T-helper 1 cell (primary cell): ENCODE measurements at regions not wholly inside any gene's neighbourhood (a gene's known extent, or its start where the extent isn't known, plus 50 kb on each side); places are given as distances from the start of the nearest gene placed in this dataset.
"Not testable (repeated sequence)": the region's sequence is repeated elsewhere in the genome, so short reads cannot be mapped to it uniquely, and the experiment has no call there.

Experiments
- DNase-seq, 5 donors: peaks; one replicate each; pipeline ENCODE4 v3.0.0-alpha.2; 2012 to 2020

DNA sequence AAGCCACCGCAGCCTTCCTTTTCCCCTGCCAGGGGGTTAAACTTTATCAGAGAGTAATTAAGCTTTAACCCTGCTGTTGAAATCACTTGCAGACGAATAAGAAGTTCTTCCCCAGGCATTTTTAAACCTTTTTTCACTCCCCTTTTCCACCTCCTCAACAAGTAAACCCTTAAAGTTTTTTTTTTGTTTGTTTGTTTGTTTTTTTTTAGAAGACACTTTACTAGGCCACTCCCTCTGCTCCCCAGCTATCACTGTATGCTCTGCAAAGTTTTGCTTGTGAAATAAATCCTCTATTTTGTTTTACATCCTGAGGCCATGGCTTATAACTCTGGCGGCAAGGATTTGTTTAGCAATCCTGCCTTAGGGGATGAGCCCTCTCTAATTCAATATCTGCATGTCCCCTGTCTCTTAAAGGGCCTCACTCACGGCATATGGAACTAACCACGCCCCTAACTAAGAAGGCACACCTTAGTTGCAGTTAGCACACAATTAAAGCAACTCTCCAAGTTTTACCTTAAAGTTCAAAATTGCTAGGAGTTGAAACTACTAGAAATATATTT is 1354.7 kb upstream of the LRRTM3 start:
- DNase-seq, result no peak

GRCh38 chr10:65581426-65582026 is 1344.3 kb upstream of the LRRTM3 start:
- DNase-seq, result no peak

GRCh38 chr10:65602182-65602865 is 1323.5 kb upstream of the LRRTM3 start:
- no peak for DNase-seq

GRCh38 chr10:65611592-65611991 is 1314.2 kb upstream of the LRRTM3 start:
- no peak for DNase-seq

DNA sequence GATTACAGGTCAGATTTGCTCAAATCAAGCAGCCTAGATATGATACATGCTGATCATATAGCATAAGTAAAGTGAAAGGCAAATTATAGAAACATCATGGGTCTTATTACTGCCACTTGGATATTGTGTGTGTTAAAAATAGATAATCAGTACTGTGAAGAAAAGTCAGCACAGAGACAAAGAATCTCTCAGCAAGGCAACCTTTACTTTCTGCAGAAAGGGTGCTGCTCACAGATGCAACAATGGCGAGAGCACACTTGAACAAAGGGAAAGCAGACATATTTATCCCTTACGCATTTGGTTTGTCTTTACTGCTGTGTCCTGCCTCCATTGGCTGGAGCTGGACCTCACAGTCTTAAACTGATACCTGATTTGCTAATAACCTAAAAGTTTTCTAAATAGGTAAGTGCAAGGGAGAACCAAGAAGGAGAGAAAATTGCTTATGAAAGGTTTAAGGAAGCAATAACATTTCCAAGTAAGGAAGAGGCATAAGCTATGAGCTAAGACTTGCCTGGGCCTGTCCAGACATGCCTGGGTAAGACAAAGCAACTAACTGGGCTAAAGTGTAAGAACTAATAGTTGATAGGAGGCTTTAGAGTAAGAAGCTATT is 1310.8 kb upstream of the LRRTM3 start:
- no peak for DNase-seq

DNA sequence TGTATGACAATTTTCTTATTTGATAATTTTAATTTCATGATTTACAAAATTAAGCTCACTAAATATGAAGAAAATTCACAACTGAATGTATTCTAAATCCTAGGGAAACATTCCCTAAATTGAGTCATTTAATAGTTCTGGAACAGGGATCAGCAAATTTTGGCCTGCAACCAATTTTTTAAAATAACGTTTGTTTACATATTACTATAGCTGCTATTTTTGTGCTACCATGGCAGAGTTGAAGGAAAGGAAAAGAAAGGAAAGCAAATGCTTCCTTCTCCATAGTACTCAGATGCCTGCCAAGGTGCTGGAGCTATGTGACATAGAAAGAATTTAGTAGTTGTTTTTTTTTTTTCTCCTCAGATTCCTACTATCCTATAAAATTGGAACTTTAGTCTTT is 1307.7 kb upstream of the LRRTM3 start:
- no peak for DNase-seq

- no peak for DNase-seq
These were observed 1305.3 kb upstream of the LRRTM3 start for GRCh38 chr10:65620404-65621048.

DNA sequence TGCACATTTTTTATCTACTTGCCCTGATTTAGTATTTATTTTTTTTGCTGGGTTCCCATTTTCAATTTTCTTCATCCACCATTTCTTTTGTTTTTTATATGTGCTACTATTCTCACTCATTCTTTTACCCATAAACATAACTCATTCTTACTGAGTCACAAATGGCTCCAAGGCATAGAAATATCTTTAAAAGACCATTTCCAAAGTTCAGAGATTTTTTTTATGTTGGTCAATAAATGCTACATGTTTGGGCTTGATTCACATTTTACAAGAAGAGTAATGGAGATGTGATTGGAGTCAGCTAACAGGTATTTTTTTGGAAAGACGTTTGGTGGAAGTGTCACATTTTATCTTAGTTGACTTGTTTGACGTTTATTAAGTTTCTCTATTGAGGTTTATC is 1303.2 kb upstream of the LRRTM3 start:
- DNase-seq, result no peak

DNA sequence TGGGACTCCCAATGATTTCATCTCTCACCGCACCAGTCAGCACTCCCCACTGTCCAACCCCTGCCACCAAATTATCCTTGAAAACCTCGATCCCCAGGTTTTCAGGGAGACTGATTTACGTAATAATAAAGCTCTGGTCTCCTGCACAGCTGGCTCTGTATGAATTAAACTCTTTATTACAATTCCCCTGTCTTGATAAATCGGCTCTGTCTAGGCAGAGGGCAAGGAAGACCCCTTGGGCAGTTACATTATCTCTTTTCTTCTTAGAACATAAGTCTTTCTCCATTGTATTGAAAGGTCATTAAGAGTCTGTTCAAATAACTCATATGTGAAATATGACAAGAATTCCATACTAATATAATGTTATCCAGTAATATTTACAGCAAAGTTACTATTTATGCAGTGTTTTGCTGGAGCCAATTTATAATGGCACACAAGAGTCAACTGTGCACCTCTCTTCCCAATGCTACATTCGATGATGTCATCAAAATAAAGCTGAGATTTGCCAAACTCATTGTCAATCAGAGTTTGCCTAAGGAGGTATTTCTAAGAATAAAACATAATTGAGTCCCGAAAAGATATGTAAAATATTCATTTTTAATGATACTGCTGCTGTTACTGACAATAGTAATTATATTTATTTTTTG is 1297.2 kb upstream of the LRRTM3 start:
- no peak for DNase-seq

DNA sequence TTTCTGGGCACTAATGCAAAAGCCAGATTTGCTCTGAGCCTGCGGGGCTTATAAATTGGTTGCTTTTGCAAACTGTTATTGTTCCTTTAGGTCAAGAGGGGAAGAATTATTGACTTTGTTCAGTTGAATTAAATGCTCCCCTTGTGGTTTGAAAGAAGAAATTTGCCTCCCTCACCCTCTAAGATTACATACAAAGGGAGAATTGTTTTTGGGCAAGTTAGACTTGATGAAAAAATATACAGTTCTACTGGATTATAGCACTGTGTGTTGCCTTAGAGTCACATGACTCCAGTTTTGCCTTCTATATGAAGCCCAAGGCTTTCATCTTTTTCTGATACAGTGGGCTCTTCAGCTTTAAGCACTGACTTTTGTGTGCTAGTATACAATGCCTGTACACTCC is 1265.8 kb upstream of the LRRTM3 start:
- DNase-seq, result no peak

DNA sequence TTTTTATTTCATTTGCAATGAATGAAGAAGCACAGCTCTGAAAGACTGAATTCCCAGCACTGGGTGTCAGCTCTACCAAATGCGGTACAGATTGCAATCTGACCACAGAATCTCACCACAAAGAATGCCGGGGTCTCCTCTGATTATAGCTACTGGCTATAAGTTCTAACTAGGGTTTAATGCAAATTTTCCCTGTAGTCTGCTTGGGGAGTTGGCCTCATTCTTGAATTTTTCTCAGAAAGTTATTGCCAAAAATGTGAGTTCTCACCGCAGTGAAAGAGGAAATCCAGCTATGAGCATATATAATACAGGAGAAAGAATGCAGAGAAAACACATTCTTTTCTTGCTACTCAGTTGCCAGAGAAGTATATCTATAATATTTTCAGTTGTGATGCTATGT is 1255.7 kb upstream of the LRRTM3 start:
- DNase-seq, result no peak

DNA sequence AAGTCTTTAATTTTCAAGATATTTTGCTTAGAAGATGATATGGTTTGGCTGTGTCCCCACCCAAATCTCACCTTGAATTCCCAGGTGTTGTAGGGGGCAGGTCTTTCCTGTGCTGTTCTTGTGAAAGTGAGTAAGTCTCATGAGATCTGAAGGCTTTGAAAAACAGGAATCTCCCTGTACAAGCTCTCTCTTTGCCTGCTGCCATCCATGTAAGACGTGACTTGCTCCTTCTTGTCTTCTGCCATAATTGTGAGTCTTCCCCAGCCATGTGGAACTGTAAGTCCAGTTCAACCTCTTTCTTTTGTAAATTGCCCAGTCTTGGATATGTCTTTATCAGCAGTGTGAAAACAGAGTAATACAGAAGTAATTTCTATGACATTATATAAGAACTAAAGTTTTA is 1255.2 kb upstream of the LRRTM3 start:
- DNase-seq, result not testable (repeated sequence)

DNA sequence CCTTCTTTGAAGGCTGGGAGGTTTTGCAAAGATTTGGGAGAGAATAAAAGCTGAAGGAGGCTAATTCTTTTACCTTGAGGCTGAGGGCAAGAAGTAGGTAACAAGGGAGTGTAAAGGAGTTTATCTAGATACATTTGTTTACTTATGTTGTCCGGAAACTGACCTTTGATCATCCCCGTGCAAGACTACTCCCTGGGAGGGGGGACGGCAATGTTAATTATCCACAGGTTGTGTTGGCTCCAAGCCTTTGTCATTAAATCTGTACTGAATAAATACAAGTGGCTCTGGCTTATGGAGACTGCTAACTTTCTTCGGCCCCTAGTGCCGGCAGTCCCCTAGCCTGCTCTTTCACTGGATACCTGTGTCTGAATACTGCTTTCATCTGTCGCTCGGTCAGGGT is 1250.6 kb upstream of the LRRTM3 start:
- no peak for DNase-seq

DNA sequence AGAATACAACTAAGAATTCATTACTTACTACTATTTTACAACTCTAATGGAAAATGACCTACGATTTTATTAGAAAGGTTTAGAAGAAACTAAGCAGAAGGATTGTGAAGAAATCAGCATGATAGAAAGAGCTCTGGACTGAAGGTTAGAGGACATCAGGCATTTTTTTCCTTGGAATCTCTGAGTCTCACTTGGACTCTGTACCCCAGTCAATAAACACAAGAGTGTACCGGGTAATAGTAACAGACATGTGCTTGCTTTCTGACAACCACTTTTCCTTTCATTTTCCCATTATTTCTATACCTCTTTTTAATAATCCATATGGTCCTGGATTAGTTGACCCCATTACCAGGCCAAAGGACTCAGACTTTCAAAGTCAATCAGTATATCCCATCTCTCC is 1240.9 kb upstream of the LRRTM3 start:
- DNase-seq, result no peak

DNA sequence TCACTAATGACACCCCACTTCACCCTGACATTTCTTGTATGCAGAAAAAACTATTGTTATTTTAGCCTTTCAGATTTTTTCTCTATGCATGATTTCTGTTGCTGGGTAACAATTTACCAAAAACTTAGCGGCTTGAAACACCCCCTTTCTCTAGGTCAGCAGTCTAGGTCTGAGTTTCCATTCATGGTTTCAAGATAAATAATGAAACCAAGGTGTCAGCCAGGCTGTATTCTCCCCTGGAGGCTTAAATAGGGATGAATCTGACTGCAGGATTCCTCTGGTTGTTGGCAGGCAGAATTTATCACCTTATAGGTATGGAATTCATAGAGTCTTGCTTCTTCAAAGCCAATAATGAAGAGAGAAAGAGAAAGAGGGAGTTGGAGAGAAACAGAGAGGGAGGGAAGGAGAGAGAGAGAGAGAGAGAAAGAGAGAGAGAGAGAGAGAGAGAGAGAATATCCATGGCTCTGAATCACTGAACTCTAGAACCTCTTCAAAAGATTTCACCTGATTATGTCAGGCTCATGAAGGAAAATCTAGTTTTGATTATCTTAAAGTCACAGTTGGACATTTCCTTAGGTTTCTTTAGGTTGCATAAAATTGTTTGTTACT is 1224.6 kb upstream of the LRRTM3 start:
- no peak for DNase-seq

GRCh38 chr10:65708057-65708456 is 1217.8 kb upstream of the LRRTM3 start:
- DNase-seq, result no peak

- no peak for DNase-seq
These were observed 1215.5 kb upstream of the LRRTM3 start for GRCh38 chr10:65710306-65710705.

DNA sequence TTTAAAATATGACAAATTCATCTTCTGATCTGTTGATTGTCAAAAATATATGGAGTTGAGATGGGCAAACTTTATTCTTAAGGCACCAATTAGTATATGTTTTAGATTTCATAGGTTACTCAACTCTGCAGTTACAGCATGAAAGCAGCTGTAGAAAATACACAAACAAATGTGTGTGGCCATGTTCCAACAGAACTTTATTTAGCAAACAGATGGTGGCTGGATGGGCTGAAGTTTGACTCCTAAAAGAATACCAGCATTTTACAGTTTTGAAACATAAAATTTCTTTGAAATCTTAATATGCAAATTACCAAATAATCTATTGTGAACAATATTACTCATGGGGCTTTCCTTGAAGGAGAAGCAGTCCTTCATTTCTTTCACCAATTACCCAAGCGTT is 1206.0 kb upstream of the LRRTM3 start:
- DNase-seq, result no peak

DNA sequence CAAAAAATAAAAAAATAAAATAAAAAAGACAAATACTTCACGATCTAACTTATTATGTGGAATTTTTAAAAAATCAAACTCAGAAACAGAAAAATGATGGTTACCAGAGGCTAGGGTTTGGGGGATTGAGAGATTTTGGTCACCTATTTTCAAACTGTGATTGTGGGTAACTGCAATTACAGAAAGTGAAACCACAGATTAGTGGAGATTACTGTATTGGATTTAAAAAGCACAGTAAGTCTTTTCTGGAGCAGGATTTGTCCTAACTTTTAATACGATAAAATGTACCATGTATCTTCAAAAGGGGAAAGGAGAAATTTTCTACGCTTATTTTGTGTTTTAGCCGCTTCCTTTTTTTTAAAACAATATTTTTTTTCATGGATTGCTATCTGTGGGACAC is 1204.9 kb upstream of the LRRTM3 start:
- DNase-seq, result no peak

DNA sequence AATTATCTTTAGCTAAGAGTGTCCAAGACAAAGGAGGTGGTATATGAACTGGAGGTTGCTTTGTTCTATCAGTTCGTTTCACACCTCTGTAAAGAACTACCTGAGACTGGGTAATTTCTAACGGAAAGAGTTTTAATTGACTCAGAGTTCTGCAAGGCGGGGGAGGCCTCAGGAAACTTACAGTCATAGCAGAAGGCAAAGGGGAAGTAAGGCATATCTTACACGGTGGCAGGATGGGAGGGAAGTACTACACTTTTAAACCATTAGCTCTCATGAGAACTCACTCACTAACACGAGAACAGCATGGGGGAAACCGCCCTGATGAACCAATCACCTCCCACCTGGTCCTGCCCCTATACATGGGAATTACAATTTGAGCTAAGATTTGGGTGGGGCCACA is 1202.3 kb upstream of the LRRTM3 start:
- no peak for DNase-seq

GRCh38 chr10:65735382-65735781 is 1190.5 kb upstream of the LRRTM3 start:
- DNase-seq, result no peak

DNA sequence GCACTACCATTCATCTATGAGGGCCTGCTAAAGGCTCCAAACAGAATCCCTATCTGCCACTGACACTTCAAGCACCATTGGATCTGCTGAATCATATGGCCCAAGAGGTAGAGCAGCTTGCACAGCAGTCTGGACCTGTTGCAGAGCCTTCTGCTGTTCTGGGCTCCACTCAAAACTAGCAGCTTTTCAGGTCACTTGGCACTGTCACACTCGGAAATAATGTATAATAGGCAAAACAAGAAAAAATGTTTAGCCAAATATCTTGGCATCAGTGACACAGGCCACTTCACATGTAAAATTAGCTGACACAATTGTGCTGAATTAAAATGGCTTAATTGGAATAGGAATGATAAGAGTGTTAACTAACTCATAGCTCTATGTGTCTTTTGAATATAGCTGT is 1182.9 kb upstream of the LRRTM3 start:
- no peak for DNase-seq

DNA sequence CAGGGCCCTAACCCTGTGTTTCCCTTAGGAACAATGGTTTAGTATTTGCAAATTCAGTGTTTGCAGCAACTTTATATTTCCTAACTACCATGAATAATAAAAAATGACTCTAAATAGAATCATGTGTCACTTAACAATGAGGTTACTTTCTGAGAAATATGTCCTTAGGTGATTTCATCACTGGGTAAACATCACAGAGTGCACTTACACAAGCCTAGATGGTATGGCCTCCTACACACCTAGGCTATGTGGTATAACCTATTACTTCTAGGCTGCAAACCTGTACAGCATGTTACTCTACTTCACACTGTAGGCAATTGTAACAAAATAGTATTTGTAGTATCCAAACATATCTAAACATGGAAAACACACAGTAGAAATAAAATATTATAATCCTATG is 1174.6 kb upstream of the LRRTM3 start:
- no peak for DNase-seq
